Right ventricle myocardium inferior (tissue), 1 donor: ENCODE measurements at regions not wholly inside any gene's neighbourhood (a gene's known extent, or its start where the extent isn't known, plus 50 kb on each side); places are given as distances from the start of the nearest gene placed in this dataset.
"Not testable (repeated sequence)": the region's sequence is repeated elsewhere in the genome, so short reads cannot be mapped to it uniquely, and the experiment has no call there.

Experiments used
- ATAC-seq: fragments of 200-7000 bp; cut with Tn5 transposase; one replicate; pipeline ENCODE4 v1.9.1; 2020; ENCODE audit warnings: mild to moderate bottlenecking, moderate library complexity
- DNase-seq: peaks from one replicate; pipeline ENCODE4 v3.0.0; 2021; ENCODE audit errors: missing footprints
- intact Hi-C: fragments of 100-400 bp; cut with DNase I; formaldehyde crosslinking; loops from one replicate; pipeline ENCODE4 v1.11.0; 2022
- donor health status: DM: no; HTN: yes; CAD: no; lungs with severe emphysema.

DNA sequence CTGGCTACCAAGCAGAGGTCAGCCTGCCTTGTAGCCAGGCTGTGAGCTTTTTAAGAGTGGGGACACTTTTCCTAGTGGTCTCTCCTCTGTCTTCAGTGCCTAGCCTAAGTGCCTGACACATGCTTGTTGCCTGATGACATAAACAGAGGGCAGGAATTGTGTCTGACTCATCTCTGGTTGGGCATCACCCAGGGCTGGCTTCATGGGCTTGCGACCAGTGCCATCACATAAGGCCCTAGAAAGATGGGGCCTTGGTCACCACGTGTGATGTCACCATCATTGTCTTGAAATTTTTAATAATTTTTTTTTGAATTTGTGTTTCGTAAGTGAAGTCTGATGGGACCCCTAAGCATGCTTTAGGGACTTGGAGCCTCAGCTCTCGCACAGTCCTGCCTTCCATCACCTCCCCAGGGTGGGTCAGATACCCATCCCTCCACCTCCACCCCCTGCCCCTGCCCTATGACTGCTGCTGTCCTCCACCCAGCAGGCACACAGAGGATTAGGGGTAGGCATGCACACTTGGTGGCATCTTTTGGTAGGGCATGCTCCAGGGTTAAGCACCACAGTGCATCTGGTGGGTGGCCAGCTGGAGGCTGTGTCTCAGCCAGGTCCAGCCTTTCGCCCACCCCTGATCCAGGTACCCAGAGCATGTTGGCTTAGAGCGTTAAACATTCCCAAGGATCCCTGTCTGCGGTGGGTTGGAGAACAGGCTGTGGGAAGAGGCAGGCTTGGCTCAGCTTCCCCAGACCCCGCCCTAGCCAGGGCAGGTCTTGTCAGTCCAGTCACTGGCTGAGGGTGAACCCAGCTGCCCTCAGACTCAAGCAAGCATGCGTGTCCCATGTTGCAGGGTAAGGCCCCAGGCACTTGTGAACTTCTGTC, 80.1 kb upstream of the SH3PXD2B start:
- ATAC-seq: peak; percentile 7
- intact Hi-C loops: no loop called here
- no peak for DNase-seq

DNA sequence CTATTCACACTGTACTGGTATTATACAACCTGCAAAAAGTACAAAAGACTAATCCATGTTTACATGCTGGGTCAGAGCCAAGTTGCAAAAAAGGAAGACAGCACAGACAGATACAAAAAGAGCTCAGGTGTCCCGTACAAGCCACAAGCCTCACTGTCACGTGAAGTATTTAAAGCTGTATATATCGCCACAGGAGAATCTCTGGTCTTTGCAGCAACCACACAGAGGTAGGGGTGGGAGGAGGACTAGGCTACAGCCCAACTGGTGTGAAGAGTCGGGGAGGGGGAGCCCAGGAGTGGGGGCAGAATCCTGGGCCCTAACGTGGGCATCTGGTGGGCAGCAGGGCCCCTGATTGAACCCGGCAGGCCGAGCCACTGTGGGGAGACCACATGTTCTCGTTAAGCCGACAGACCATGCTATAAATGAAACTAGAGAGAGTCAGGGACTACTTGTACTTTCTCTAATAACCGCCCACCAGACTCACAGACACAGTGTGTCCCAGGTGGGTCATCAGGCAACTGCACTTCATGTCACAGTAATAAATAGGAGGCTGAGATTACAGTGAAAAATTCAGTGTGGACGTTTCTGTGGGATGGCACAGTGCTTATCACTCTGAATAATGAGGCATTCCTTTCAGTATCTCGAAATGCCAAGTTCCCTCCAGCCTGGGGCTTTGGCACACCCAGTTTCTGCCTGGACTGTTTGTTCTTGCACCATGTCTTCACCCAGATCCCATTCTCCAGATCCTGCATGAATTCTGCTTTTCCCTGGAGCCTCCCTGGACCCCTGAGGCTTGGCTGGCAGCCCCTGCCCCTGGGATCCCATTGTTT, 79.3 kb upstream of the SH3PXD2B start:
- intact Hi-C loops: no loop called here
- ATAC-seq (peak; percentile 81), DNase-seq (no peak)

DNA sequence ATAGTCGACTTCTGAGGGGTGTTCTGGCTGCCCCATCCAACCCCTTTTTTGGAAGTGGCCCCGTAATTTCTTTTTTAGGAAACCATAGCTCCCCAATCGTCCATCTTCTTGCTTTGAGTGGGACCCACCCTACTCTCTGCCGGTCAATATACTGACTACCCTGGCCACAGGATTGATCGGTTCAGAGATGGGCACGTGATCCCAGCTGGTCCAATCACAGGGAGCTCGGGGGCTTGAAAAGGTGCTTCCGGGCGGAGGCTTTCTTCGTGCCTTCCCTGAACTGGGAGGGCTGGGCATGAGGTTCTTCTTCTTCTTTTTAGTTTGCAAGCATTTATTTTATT, 78.7 kb upstream of the SH3PXD2B start:
- ATAC-seq (no peak), DNase-seq (no peak)
- intact Hi-C loops: no loop called here

DNA sequence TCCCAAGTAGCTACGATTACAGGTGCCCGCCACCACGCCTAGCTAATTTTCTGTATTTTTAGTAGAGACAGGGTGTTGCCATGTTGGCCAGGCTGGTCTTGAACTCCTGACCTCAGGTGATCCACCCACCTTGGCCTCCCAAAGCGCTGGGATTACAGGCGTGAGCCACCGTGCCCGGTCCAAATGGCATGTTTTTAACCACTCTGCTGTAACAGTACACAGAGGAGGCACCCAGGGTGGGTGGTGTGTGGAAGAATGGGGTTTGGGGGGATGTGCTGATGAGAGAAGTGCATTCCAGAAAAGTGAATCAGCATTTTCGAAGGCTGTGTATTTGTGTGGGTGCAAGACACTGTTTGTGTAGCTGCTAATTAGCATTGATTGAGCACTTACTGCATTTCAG, 78.1 kb upstream of the SH3PXD2B start:
- DNase-seq, intact Hi-C loops: not testable (repeated sequence)

DNA sequence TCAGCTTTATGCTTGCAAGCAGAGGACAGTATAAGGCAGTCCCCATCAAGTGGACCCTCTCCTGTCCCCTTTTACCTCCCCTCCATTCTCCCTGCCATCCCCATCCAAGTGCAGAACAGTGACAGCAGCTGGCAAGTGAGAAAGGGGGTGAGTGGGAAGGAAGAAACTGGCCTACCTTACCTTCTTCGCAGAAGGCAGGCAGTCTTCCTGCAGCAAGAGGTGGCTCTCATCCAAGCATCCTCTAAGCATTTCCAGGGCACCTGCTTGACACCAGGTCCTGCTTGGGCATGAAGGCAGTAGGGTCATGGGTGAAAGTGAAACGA, 77.3 kb upstream of the SH3PXD2B start:
- intact Hi-C loops: no loop called here
- no peak for ATAC-seq
- DNase-seq: no peak

More for the DNA sequence above, 78.1 kb upstream of the SH3PXD2B start:
- not testable (repeated sequence) for ATAC-seq

DNA sequence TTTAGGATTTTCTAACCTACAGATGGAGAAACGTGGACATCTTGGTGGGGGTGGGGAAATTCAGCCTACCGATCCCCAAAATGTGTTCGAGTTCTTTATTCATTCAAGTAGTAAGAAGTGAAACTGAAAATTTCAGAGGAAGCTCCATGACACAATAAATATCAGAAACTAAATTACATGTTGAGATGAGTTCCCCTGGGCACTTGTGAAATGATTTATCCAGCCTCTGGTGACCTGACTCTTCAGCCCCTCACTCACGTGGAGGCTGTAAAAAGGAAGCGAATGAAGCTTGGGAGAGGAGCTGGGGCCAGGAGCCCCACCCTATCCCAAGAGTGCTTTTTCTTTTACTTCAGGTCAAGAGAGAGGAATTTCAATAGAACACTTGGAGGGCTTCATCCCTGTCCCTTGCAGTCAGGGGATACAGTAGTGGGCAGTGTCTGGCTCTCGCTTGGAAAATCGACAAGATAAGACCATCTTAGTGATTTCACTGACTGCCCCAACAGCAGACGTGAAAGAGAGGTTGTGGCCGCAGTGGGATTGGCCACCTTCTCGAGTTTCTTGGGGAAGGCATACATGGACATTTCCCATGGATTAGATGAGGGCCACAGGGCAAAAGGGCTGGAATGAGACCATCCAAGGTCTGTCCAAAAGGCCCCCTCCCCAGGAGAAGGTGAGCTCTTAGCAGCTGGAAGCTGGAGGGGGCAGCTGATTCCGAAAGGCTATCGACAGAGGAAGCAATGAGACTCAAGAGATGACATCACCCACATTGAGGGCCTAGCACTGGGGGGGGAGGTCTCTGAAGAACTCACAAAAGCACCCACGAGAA, 76.8 kb upstream of the SH3PXD2B start:
- DNase-seq (no peak), ATAC-seq (no peak)
- intact Hi-C loops: no loop called here

DNA sequence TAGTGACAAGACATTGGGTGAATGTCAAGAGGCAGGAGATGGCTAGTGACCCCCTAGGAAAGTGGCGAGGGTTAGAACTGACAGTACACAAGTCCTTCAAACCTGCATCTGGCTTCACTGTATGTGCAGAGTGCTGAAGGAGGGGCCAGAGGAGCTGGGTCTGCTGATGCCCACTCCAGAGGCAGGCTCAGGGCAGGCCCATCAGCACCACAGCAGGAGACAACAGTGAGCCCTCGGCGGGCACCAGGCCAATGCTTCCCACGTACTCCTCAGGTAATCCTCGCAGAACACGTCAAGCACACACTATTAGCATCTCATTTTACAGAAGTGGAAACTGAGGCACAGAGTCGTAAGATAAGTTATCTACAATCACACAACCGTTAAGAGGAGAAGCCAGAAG, 76.1 kb upstream of the SH3PXD2B start:
- ATAC-seq: no peak
- no peak for DNase-seq
- intact Hi-C loops: no loop called here

DNA sequence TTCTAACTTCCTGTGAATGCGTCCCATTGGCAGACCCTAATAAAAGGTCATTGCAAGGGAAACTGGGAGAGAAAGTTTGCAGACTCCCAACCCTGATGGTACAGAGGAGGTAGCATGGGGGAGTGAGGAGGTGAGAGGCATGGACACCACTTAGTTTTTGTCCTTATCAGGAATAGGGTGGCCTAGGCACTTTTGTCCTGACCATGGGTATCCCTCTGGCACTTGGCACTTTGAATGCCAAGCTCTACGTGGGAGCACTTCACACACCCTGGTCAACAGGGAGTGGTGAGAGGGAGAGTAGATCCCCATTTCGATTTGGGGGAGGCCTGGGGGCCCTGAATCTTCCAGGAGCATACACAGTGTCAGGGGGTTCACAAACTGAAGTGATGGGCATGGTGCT, 75.6 kb upstream of the SH3PXD2B start:
- ATAC-seq (no peak), DNase-seq (no peak)
- intact Hi-C loops: no loop called here

DNA sequence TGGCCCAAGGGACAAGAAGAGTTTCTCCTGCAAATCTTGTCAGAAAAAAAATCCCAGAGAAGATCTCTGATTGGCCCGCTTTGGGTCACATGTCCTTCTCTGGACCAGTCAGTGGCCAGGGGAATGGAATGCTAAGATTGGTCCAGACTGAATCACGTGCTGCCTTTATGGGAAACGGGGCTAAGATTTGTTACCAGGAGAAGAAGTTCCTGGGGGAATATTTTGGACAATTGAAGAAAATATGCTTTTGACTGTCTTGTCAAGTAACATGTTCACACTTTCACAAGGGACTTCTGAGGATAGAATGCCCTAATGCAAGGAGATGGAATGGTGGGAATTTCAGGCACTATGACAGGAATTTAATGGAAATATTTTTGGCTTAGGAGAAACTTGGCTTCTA, 74.1 kb upstream of the SH3PXD2B start:
- ATAC-seq (no peak), DNase-seq (no peak)
- intact Hi-C loops: no loop called here

DNA sequence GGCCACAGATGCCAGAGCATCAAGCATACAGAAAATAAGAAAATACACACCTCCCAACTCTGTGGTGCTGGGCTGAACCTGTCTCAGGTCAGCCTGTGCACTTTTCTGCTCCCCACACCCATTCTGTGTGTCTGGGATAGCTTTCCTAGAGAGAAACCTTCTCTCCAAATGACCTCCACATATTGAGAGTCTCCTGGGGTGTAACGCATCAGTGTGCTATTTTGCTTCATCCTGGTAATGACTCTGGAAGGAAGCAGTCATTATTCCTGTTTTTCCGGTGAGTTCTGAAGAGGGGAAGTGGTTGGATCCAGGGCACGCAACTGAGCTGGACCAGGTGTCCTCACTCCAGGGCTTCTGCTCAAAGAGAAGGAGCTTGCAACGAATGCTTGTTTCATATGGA, 73.2 kb upstream of the SH3PXD2B start:
- DNase-seq (no peak), ATAC-seq (no peak)
- intact Hi-C loops: loop anchor here (2.0 kb wide), 1 partner anchor 19 kb away; no protein-coding TSS in a partner anchor

DNA sequence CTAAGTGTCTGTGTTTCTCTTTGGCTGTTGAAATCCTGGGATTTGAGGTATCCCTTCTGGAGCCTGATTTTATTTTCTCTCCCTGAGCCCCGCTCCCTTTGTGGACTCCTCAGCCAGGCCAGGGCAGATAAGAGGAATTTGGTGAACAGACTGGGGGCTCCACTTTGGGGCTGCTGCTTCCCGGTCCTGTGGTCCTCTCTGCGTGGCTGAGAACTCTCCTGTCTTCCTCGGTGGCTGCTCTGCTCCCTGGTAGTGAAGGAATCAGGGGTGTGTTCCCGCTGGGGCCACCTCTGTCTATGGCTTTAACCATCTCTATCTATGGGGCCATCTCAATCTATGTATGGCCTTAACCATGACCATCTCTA, 71.7 kb upstream of the SH3PXD2B start:
- DNase-seq: no peak
- intact Hi-C loops: loop anchor here (2.0 kb wide), 1 partner anchor 17 kb away; no protein-coding TSS in a partner anchor

DNA sequence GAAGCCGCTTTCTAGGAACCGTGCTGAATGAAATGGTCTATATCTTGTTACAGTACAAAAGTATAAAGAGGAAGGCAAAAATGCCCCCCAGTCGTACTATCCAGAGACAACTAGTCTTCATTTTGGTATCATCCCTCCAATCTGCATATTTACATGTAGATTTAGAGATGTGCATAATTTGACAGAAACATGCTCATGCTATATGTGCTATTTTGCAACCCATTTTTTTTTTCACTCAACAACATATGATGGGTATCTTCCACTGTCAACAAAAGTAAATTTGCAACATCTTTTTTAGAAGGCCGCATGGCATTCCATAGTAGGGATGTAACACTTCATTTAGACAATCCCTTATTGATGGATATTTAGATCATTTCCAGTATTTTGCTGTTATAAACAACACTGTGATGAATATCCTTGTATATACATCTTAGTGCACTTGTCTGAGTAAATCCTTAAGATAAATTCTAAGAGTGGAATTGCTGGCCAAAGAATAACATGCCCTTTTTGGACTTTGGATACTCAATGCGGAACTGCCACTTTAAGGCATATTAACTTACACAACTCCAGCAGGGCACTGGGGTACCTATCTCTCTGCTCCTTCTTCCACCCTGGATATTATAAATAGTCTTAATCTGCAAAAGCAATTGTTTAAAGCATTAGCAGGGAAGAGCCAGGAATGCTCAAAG, 71.1 kb upstream of the SH3PXD2B start:
- DNase-seq (no peak), ATAC-seq (no peak)
- intact Hi-C loops: no loop called here

More for the DNA sequence above, 71.7 kb upstream of the SH3PXD2B start:
- no peak for ATAC-seq

DNA sequence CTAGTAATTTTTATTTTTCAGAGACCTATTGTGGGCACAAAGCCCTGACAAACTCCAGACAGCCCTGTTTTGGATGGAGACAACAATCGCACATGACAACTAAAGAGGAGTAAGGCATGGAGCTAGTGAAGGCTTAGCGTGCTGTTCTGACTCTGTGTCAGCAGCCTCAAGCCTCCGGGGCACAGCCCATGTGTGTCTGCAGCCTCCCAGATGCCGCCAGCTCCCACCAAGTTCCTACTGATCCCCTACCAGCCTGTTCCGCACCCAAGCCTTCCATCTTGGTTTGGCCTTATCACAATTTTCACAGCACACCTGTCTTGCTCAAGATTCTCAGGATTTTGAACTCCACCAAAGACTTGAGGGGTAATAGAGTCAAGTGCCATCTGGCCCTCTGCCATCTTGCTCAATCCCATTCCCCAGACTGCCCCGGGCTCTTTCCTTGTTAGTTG, 70.3 kb upstream of the SH3PXD2B start:
- ATAC-seq (no peak), DNase-seq (no peak)
- intact Hi-C loops: no loop called here

DNA sequence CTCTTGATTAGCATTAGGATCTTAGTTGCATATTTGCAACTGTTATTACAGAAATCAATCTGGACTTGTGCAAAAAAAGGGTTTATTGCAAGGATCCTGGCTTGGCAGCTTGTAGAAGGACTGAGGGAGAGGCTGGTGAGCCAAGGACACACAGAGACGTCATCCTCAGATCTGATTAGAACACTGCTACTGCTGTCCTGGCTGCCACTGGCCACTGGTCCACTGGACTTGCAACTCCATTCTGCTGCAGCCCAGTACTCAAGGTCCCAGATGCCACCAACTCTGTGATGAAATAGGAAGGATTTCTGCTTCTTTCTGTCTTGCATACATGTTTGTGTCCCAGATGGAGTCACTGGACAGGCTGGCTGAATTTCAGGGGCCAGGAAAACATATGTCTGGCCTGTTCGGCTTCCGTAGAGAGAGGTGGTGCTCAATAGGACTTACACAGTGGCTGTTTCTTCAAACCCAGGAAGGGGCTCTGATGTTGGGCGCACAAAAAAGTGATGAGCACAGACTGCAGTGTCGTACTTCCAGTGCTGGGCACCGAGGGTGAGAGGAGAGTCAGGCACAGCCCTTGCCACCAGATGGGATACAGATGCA, 68.9 kb upstream of the SH3PXD2B start:
- DNase-seq (no peak), ATAC-seq (no peak)
- intact Hi-C loops: no loop called here

DNA sequence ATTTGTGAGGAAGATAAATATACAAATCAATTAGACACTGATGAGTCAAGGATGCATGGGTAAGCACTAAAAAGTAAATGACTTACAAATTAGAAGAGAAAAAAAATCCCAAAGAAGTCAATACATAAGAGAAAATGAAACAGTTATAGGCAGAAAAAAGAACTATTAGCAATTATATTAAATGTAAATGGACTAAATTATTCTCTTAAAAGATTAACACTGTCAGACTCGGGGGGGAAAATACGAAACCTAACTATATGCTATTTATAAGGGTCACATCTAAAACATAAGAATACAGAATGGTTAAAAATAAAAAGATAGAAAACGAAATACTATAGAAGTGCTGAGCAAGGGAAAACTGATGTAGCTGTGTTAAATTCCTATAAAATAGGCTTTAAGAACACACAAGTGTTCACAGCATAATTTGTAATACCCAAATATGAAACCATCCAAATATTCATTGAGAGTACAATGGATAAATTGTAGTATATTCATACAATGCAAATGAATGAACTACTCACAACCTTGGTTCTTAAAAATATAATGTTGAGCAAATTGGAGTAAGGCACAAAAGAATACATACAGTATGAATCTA, 67.1 kb upstream of the SH3PXD2B start:
- ATAC-seq (no peak), DNase-seq (no peak)
- intact Hi-C loops: no loop called here

DNA sequence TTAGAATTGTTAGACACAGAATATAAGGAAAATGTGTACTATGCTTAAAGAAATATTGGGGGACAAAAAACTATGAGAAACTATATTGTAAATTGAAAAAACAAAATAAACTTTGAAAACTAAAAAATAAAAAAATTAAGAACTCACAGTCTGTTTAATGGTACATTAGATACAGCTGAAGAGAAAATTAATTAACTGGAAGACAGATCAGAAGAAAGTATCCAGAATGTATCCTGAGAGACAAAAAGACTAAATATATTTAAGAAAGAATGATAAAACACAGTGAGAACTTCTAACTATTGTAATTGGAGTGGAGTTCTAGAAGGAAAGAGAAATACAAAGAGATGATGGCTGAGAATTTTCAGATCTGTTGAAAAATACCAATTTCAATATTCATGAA, 57.6 kb upstream of the SH3PXD2B start:
- intact Hi-C loops: no loop called here
- no peak for ATAC-seq
- DNase-seq: no peak

DNA sequence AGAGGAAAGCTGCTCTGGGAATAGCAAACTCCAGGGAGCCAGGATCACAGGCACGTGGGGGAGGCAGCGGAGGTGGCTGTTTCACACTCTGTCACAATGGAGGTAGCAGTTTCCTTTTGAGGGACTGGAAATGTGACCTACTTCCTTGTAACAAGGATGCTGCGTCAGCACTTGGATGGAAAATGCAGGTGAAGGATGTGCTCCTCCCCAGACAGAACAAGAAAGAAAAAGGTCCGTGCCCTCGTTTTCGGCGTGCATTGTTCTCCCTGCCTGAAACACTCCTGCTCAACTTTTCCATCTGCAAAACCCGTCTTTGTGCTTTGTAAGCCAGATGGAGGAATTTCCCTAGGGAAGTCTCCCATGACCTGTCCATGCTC, 55.1 kb upstream of the SH3PXD2B start:
- ATAC-seq: no peak
- DNase-seq: no peak
- intact Hi-C loops: loop anchor here (1.0 to 2.0 kb wide), 2 partner anchors 17 to 75 kb away; no protein-coding TSS in a partner anchor
